SU-DHL-6 (cell line): ENCODE measurements at regions not wholly inside any gene's neighbourhood (a gene's known extent, or its start where the extent isn't known, plus 50 kb on each side); places are given as distances from the start of the nearest gene placed in this dataset.

ENCODE experiments used
- H2AFZ ChIP-seq: fragments of 200-600 bp; sonication (generic); 2 replicates; pipeline ENCODE4 v1.6.1; 2014; ENCODE audit warnings: low read depth, mild to moderate bottlenecking, moderate library complexity, mixed read lengths, antibody characterized with exemption, low read length; ENCODE audit not compliant: severe bottlenecking
- H3F3A ChIP-seq: fragments of 200-600 bp; shearing (Covaris generic); 2 replicates; pipeline ENCODE4 v1.6.0; 2016; ENCODE audit warnings: antibody characterized with exemption, mild to moderate bottlenecking; ENCODE audit not compliant: insufficient read depth
- H3K27ac ChIP-seq: fragments of 200-600 bp; sonication (generic); 2 replicates; pipeline ENCODE4 v1.5.1; 2016; ENCODE audit warnings: low read depth, mild to moderate bottlenecking, low read length, moderate library complexity, mixed read lengths
- H3K27me3 ChIP-seq: fragments of 200-600 bp; sonication (generic), shearing (Covaris generic); 2 replicates; pipeline ENCODE4 v1.6.0; 2014; ENCODE audit warnings: mild to moderate bottlenecking, low read length
- H3K36me3 ChIP-seq: fragments of 200-600 bp; sonication (generic); 2 replicates; pipeline ENCODE4 v1.6.1; 2014; ENCODE audit warnings: mild to moderate bottlenecking, low read length, mixed read lengths
- H3K4me2 ChIP-seq: fragments of 300-600, 200-600 bp; shearing (Covaris generic), sonication (generic); 2 replicates; pipeline ENCODE4 v1.6.0; 2014; ENCODE audit warnings: low read length, low read depth, mild to moderate bottlenecking; ENCODE audit not compliant: poor library complexity, severe bottlenecking
- H3K4me3 ChIP-seq: fragments of 200-600 bp; sonication (generic); 2 replicates; pipeline ENCODE4 v1.5.1; 2014; ENCODE audit warnings: antibody characterized with exemption, low read length, mild to moderate bottlenecking, mixed read lengths; ENCODE audit not compliant: insufficient read depth, poor library complexity, severe bottlenecking
- H3K79me2 ChIP-seq: fragments of 200-600 bp; sonication (generic); 2 replicates; pipeline ENCODE4 v1.6.1; 2014; ENCODE audit warnings: mild to moderate bottlenecking, low read length, moderate library complexity; ENCODE audit not compliant: insufficient read depth
- H3K9ac ChIP-seq: fragments of 200-600 bp; sonication (generic); 2 replicates; pipeline ENCODE4 v1.7.0; 2014; ENCODE audit warnings: mild to moderate bottlenecking, low read length
- H3K9me2 ChIP-seq: fragments of 200-600 bp; sonication (generic); replicated peaks from 2 replicates; pipeline ENCODE4 v1.6.1; 2014; ENCODE audit warnings: low read length; ENCODE audit not compliant: insufficient read depth
- H3K9me3 ChIP-seq: fragments of 200-600 bp; sonication (generic); 2 replicates; pipeline ENCODE4 v1.6.1; 2014; ENCODE audit warnings: low read length, mixed read lengths; ENCODE audit not compliant: insufficient read depth
- H4K20me1 ChIP-seq: fragments of 200-600 bp; sonication (generic); 2 replicates; pipeline ENCODE4 v1.6.1; 2014; ENCODE audit warnings: low read depth, mild to moderate bottlenecking, antibody characterized with exemption, low read length, moderate library complexity, mixed read lengths
- EZH2phosphoT487 ChIP-seq: fragments of 200-600 bp; sonication (generic), shearing (Covaris generic); conservative IDR thresholded peaks from 2 replicates; pipeline ENCODE4 v1.6.1; 2018; ENCODE audit warnings: mild to moderate bottlenecking, antibody characterized with exemption, low read length, moderate library complexity, mixed read lengths
- TF ChIP-seq, protein P1 (sequence below): fragments of 200-600 bp; sonication (generic); IDR thresholded peaks from one replicate; pipeline ENCODE4 v1.5.1; 2017; ENCODE audit warnings: antibody characterized with exemption, mild to moderate bottlenecking, low read length, moderate library complexity; ENCODE audit not compliant: insufficient read depth, poor library complexity, severe bottlenecking

DNA sequence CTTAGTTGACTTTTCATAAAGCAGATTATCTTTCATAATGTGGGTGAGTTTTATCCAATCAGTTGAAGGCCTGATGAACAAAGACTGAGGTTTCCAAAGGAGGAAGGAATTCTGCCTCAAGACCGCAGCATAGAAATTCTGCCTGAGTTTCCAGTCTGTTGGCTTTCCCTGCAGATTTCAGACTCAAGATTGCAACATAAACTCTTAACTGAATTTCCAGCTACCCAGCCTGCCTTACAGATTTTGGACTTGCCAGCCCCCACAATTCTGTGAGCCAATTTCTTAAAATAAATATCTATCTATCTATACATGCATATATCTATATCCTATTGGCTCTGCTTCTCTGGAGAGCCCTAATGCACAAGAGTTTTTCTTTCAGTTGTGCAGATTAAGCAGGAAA lies 57.3 kb upstream of the SMLR1 start:
- H3K4me2 ChIP-seq, result no peak overlapping the region
- no peaks in the 10 kb centered on the region for H3K9me3 ChIP-seq
- no peaks in the 10 kb centered on the region for H3K36me3 ChIP-seq
- no peaks in the 10 kb centered on the region for H3F3A ChIP-seq
- H3K27me3 ChIP-seq, result no peaks in the 10 kb centered on the region
- H4K20me1 ChIP-seq, result no peaks in the 10 kb centered on the region
- no peak overlapping the region for H3K27ac ChIP-seq
- H3K4me3 ChIP-seq, result no peak overlapping the region
- H3K9ac ChIP-seq, result no peak overlapping the region
- no peak overlapping the region for H2AFZ ChIP-seq
- no peak for TF ChIP-seq EZH2phosphoT487
- TF ChIP-seq, protein P1, sequence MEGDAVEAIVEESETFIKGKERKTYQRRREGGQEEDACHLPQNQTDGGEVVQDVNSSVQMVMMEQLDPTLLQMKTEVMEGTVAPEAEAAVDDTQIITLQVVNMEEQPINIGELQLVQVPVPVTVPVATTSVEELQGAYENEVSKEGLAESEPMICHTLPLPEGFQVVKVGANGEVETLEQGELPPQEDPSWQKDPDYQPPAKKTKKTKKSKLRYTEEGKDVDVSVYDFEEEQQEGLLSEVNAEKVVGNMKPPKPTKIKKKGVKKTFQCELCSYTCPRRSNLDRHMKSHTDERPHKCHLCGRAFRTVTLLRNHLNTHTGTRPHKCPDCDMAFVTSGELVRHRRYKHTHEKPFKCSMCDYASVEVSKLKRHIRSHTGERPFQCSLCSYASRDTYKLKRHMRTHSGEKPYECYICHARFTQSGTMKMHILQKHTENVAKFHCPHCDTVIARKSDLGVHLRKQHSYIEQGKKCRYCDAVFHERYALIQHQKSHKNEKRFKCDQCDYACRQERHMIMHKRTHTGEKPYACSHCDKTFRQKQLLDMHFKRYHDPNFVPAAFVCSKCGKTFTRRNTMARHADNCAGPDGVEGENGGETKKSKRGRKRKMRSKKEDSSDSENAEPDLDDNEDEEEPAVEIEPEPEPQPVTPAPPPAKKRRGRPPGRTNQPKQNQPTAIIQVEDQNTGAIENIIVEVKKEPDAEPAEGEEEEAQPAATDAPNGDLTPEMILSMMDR, result no peak
- H3K9me2 ChIP-seq, result no peaks in the 10 kb centered on the region
- H3K79me2 ChIP-seq, result no peaks in the 10 kb centered on the region

DNA sequence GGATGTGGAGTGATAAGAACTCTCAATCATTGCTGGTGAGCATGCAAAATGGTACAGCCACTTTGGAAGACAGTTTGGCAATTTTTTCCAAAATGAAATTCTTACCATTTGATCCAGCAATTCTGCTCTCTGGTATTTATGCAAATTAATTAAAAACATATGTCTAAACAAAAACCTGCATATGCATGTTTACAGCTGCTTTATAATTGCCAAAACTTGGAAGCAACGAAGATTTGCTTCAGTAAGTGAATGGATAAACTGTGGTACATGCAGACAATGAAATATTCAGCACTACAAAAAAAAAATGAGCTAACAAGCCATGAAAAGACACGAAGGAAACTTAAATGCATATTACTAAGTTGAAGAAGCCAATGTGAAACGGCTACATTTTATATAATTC lies 55.5 kb upstream of the SMLR1 start:
- Histone ChIP-seq H3K9me2 (no peaks in the 10 kb centered on the region), H3K4me3 (no peak overlapping the region), H3K79me2 (no peaks in the 10 kb centered on the region), H3K9me3 (no peaks in the 10 kb centered on the region), H3K27ac (no peak overlapping the region), H3K27me3 (no peaks in the 10 kb centered on the region), H3F3A (no peaks in the 10 kb centered on the region), H3K9ac (no peak overlapping the region), H3K36me3 (no peaks in the 10 kb centered on the region), H3K4me2 (no peak overlapping the region), H4K20me1 (no peaks in the 10 kb centered on the region), H2AFZ (no peak overlapping the region)
- no peak for TF ChIP-seq EZH2phosphoT487
- TF ChIP-seq, protein P1, result no peak

DNA sequence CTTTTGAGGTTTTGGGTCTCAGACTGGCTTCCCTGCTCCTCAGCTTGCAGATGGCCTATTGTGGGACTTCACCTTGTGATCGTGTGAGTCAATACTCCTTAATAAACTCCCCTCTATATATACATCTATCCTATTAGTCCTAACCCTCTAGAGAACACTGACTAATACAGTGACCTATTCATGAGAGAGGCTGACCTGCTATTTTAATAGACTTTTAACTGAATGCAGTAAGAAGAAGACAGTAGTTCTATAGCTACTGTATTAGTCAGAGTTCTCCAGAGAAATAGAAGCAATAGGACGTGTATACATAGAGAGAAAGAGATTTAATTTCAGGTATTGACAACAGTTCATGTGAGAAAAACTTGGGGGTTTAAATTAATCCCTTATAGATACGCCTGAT lies 53.3 kb upstream of the SMLR1 start:
- Histone ChIP-seq H3K79me2 (no peaks in the 10 kb centered on the region), H3F3A (no peaks in the 10 kb centered on the region), H3K4me2 (no peak overlapping the region), H3K27ac (no peak overlapping the region), H4K20me1 (no peaks in the 10 kb centered on the region), H3K27me3 (no peaks in the 10 kb centered on the region), H3K9me3 (no peaks in the 10 kb centered on the region), H3K9me2 (no peaks in the 10 kb centered on the region), H3K36me3 (no peaks in the 10 kb centered on the region), H3K4me3 (no peak overlapping the region), H2AFZ (no peak overlapping the region), H3K9ac (no peak overlapping the region)
- TF ChIP-seq EZH2phosphoT487, result no peak
- TF ChIP-seq, protein P1, result no peak
